HG03571 (cell line): ENCODE measurements at regions not wholly inside any gene's neighbourhood (a gene's known extent, or its start where the extent isn't known, plus 50 kb on each side); places are given as distances from the start of the nearest gene placed in this dataset.

Source experiments
- ATAC-seq: cut with Tn5 transposase; IDR thresholded peaks from one replicate; pipeline ENCODE4 v1.9.1; 2021; ENCODE audit not compliant: unreplicated experiment

DNA sequence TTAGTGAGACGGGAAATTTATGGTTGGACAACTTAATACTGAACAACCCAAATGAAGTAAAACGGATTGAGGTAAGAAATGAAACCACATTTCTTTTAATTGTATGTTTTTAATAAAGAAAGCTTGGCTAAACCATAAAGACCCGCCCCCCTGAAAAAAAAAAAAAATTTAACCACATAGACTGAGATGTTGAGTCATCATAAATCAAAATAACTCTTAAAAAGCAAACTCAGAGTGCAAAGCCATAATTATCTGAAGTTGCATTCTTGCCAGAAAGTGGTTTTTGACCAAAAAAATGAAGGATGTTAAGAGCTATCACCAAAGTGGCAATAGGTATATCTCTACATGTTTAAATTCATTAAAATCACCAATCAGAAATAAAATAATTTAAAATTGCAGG lies 101.8 kb upstream of the COL21A1 start:
- ATAC-seq = no peak

DNA sequence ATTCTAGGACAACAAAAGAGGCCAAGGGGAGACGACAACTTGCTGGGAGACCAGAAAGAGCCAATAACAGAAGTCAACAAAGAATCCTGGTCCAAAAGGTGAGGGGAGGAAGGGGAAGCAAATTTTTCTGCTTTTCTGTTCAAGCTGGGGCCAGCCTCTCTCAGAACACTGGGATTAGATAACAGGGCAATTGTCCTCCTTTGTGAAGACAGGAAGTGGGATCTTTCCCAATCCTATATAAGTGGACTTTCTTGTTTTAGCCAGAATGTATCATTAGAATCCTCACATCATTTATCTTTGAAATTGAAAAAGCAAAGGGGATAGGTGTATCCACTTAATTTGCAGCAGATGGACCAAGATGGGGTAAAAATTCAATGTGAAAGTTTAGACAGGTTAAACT lies 101.2 kb upstream of the COL21A1 start:
- no peak for ATAC-seq

DNA sequence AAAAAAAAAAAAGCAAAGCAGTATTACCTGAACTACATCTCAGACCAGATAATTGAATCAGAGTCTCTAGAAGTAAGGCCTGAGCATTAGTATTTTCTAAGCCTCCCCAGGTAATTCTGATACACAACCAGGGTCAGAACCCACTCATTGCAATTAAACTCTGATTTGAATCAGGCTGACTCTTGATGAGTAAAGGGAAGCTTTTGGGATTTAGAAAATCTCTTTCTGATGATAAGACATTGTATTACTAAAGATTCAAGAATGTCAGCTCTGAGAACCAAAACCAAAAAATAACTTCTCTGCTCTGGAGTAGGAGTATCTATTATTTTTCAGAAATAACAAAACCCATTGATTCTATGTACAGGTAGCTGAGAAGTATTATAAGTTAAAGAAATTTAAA lies 100.1 kb upstream of the COL21A1 start:
- ATAC-seq = no peak

DNA sequence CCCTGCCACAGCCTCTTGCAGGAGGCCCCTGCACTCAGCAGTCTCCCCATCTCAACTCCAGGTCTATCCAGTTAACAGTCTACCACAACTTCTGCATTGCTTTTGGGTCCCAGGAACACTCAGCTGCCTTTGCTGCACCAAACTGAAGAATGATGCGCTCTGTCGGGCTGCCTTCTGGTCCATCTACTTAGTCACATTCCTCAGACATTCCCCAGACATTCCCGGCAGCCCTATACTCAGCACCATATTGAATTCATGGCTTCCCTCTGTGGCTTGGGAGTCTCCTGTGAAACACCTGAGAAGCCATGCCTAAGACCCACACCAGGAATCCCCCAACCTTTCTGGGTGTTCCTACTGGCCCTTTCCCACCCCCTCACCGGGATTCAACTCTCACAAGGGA lies 99.6 kb upstream of the COL21A1 start:
- no peak for ATAC-seq

DNA sequence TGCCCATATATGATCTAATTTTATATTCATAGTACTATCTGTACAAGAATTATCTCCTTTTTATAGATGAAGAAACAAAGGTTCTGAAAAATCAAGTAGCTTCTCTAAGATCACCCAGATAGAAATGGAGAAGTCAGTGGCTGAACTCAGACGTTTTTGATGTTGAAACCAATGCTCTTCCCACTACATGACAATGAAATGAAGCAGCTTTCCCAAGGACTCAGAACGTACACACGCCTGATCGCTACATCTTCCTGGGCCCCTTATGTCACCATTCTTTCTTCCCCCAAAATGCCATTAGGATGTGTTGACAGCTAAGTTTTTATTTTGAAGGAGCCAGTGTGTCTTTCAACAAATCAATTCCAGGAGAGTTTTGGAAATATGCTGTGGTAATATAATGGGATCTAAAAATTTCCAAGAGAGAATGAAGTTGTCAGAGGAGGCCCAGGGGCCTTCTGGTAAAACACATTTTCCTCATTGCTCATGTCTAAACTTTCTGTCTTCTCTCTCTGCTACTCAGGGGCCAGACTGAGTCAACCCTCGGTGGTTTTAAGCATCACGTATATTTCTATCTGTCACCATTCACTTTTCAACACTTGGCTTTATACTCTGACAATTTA lies 98.1 kb upstream of the COL21A1 start:
- no peak for ATAC-seq

DNA sequence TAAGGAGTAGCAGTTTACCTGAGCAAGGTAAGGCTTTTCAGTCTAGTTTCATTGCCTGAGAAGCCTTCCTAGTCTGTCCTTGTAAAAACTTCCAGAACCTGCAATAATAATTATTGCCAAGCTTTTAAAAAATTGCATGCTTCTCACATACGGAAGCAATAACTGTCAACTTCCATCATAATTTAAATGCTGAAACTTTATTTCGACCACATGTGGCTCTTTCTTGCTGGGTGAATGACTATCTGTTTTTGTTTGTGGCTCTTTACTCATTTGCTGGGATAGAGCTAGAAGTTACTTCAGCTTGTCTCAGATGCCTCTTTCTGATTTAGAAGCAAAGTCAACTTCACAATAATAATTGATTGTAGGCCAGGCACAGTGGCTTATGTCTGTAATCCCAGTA lies 95.9 kb upstream of the COL21A1 start:
- no peak for ATAC-seq

DNA sequence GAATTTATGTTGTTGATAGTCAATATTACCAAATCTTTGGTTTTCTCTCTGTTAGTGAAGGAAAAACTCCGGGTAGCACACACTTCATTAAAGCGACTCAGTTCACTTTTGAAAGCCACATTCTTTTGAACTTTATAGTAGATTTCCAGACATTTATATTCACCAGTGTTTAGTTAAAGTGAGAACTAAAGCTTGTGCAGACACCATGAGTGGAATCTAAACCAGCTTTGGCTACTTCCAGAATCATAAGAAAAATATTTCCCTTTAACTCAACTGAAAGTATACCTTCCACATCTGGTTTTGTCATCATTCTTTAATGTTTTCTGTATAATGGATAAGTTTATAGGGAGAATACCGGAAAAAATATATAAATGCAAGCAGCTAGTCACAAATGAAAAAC lies 92.1 kb upstream of the COL21A1 start:
- ATAC-seq = no peak

DNA sequence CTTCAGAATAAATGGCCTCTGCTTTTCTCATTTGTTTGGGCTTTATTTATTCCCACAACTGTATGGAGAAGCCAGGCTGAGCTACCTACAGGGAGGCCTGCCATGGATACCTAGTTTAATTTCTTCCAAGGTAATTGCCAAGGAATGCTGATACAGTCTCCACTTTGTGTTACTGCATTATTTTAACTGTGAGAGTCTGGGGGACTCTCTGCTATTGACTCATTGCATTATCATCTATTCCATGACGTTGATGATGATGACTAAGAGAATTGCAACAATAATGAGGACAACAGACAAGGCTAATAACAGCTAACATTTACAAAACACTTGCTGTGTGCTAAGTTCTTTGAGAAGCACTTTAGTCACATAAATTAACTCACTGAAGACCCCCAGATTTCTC lies 88.3 kb upstream of the COL21A1 start:
- ATAC-seq = no peak

DNA sequence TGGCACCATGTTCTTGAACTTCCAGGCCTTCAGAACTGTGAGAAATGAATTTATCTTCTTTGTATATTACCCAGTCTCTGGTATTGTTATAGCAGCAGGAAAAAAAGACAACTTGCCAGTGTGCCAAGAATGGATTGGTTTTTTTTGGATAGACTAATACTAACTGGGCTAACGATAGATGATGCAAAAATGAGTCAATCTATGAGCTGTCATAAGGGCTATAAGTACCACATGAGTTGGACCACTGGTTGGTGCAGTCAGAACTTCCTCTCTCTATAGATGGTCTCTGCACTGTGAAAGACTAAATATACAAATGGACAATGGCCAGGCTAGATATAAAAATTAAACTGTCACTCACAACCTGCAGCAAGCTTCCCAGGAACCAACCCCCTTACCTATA lies 87.6 kb upstream of the COL21A1 start:
- no peak for ATAC-seq

DNA sequence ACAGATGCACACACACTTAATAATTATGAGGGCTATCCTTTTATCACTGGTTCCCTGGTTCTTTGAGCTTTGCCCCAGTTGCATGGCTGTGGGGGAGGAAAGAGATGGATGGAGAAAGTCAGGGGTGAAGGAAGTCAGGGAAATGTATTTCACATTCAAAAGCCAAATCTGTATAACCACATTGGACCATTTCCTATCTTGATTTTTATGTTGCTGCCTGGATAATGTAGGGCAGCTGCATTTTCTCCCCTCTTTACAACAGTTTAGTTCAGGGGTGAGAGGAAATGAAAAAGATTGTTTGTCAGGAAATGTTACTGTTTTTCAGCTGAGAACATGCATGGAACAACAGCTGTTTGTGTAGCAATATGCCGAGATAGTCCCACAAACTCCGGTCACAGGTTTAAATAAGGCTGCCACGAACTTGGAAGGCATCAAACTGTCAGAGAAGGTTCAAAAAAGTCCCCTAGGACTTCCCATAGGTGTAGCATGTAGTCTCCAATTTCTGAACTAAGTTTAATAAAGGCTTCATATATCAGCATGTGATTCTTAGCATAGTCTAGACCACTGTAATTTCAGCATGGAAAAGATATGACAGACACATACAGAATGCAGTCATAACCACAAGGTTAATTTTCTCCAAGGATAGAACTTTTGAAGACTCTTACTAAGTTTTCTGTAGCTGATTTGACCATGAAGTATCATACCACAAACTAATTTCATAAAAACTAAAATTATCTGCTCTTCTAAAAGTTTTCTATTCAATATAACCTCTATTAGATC lies 82.1 kb upstream of the COL21A1 start:
- ATAC-seq = no peak

DNA sequence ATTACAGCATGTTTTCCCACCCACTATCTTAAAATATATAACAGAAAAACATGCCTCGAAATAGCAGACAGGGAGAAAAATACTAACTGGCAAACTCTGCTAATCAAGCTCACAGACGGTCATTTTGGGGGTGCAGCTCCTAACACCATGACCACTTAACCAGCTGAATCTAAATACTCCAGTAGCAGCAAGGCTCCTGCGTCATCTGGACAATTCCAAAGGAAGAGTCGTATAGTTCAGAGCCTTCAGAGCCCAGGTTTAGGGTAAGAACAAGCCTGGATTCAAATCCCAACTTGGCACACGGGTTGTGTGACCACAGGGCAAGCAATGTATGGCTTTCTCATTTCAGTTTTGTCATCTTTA lies 81.3 kb upstream of the COL21A1 start:
- ATAC-seq = no peak

DNA sequence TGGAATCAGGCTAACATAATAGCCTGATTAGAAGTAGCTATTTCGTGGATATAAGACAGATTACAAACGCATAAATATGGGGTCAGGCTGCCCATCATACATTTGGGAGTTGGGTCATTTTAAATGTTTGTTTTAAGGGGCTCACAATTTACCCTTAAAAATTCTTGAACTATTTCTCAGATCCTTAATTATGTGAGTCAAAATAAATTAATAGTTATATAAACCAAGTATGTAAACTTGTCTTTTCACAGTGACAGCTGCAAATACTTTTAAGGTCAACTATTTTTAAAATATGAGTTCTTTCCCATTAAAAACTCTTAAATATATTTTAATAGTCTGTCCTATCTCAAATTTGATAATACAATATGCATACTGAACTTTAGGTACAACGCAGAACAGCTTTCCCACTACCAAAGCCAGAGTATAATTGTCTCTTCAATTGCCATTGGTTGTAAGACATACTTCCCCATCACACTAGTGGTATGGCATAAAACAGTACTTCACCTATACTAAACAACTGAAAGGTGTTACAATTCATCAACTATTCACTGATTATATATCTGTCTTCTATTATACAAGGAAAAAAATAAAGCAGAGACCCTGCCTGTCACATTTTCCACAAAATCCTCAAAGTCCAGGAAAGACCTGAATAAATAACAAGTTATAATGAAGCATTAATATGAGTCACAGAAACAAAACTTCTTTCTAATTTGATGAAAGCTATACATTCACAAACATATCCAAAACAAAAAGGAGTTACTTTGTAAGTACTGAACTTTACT lies 80.8 kb upstream of the COL21A1 start:
- ATAC-seq = no peak

DNA sequence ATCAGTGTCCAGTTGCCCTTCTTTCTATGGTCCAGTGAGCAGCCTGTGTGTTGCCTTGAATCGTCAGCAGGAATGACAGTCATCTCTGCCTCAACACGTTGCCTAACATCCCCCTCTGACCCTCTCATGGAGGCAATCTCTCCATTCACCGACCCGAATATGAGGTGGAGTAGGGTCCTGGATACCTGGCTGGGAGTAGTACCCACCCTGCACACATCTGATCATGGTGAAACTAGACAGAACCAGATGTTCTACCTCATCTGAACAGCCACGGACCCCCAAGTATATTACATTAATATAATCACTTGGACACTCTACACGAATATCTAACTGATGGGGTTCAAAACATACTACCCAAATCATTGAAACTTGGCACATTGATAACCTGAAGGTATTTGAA lies 77.0 kb upstream of the COL21A1 start:
- ATAC-seq = no peak

DNA sequence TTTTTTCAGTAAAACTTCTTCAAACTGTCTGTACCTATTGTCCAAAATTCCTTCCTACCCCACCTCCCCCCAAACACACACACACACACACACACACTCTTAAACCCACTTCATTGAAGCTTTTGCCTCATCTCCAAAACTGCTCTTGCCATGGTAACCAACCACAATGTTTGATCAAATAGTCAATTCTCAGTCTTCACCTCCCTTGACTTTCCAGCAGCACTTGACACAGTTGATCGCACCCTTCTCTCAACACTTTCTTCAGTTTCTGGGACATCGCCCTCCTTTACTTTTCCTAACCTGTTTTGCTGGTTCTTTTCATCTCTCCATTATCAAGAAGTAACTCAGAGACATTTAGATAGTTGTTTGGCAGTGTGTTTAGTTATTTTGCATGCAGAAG lies 71.5 kb upstream of the COL21A1 start:
- no peak for ATAC-seq

DNA sequence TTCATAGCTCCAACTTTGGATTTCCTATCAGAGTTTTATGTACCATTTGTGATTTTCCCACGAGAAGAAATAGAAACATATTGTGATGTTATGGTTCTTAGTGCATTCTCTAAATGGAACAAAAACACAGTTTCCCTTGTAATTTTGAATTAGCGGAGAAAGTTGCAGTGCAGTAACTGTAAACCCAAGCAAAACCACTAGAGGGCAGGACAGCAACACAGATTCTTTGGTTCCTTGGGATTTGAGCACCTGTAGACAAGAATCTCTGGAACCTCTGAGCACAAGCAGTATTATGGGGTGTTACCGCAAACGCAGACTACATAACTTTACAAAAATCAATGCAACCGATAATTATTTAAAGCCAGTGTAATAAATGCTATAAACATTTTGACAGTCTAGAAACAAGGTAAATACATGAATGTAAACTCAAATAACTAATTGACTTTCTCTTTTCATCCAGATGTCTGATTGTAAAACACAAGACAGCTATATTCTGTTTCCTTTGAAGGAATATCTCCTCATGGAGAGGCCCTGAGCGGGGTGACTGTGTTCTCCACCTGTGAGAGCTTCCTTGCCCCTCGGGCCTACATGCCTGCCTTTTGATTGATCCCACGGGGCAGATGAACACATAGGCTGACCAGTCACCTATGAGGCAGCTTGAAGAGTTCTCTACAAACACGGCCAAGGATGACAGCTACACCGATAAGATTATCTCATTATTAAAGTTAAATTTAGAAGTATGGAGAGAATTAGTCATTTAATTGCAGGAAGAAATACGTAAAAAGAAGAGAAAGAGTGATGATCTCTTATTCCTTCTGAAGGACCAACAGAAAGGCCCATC lies 67.5 kb upstream of the COL21A1 start:
- no peak for ATAC-seq

DNA sequence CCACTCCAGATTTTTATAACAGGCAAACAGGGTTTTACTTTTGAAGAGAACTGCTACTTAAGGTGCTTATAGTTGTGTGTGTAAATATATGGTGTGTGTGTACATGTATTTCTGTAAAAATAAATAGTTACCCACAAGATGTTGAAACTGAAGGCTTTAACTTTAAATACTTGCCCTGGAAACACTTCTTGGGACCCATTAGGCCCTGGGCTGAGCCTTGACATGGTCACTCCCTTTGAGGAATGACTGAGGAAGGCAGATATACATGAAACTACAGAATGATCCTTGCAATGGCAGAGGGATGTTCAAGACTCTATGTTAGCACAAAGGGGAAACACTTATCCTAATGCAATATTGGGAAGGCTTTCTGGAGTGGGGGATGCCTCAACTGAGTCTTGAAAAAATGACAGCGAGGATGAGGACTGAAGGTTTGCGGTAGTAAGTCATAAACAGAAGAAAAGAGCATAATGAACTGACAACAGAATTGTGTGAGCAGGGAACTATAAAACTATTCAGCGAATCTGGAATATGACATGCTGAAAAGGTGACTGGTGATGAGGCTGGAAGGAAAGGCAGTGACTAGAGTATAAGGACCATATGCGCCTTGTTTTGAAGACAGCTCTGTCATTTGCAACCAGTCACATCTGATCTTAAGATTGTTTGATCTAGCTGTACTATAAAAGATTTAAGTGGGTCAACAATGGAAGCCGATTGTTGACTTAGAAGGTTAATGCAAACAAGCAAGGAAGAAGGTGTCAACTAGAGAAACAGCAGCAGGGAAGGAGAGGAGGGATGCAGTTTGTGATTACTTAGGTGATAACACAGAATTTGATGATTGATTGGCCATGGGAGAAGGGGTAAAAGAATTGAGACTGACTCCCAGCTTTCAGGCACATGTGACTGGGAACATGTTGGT lies 64.4 kb upstream of the COL21A1 start:
- no peak for ATAC-seq

DNA sequence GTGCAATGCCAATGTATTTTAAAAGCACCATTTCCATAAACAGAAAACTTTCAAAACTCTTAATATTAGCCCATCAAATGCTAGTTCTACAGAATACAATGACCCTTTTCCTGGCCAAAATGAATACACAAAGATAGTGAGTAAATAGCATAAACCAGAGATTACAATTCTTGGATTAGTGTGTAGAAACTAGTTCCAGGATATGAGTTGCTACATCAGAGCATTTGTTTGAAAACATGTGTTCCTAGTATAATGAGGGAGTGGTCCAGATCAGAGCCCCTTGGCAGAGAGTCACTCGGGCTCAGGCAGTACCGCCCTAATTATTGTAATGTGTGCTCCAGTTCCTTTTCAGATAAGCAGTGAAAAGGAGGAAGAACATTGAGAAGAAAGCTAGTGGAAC lies 63.7 kb upstream of the COL21A1 start:
- ATAC-seq = no peak

DNA sequence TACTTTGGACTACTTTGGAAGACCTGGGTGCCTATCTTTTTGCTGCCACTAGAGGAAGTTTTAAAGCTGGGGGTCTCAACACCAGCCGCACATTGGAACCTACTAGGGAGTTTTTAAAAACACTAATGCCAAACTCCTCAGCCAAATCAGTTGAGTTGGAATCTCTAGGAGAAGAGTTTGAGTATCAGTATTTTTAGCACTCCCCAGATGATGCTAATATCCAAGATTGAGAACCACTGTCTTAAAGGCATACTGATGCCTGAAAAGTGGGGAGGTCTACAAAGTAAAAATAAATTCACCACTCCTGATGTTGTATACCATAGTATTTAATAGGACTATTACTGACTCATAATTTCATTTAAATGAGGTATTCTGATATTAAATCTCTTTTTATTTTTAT lies 62.9 kb upstream of the COL21A1 start:
- ATAC-seq = no peak

DNA sequence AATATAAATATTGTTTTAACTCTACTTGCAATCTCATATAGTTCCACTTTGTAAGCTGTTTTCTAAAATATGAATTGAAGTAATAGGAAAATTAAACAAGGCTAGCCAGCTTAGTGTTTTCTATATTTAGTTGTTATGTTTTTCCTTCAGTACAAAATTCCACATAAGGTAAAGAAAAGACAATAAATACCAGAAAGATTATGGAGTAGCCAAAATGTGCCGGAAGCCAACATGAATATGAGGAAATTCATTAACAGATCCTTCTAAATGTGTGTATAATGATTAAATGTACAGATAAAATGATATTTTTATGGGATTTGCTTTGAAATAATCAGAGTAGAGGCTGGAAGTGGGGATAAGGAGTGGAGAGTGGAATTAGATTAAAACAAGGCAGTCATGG lies 52.5 kb upstream of the COL21A1 start:
- no peak for ATAC-seq
